IMR-90 (cell line): ENCODE measurements at regions not wholly inside any gene's neighbourhood (a gene's known extent, or its start where the extent isn't known, plus 50 kb on each side); places are given as distances from the start of the nearest gene placed in this dataset.

ENCODE experiments used
- ATAC-seq: fragments of 200-7000 bp; cut with Tn5 transposase; 2 replicates; pipeline ENCODE4 v1.9.1; 2020; ENCODE audit warnings: low read depth, mild to moderate bottlenecking, moderate library complexity
- BruUV-seq: library from RNA; stranded (reverse); fragments of 400-500 nt; replicated peaks from 2 replicates; lab custom pipeline; 2021; lab: Mats Ljungman, UMichigan
- CTCF ChIA-PET: fragments of 300-600 bp; formaldehyde crosslinking; extraction: SDS; loops from one replicate; lab custom pipeline; 2021; ENCODE audit warnings: antibody characterized with exemption; lab: Yijun Ruan, JAX
- POLR2A ChIA-PET: fragments of 300-600 bp; sonication (Branson Sonifier 250); formaldehyde crosslinking; loops from one replicate; lab custom pipeline; 2022; ENCODE audit warnings: antibody characterized with exemption; ENCODE audit not compliant: unreplicated experiment; lab: Charles Lee
- DNase-seq: peaks from one replicate; pipeline ENCODE4 v3.0.0; 2013
- H2AFZ ChIP-seq: replicated peaks from 2 replicates; pipeline ENCODE3; 2013; ENCODE audit warnings: low read length, mild to moderate bottlenecking; ENCODE audit not compliant: poor library complexity
- H2AK5ac ChIP-seq: 2 replicates; pipeline ENCODE4 v1.6.1; 2013; ENCODE audit warnings: low read depth, low read length, inconsistent platforms
- H2AK9ac ChIP-seq: replicated peaks from 2 replicates; pipeline ENCODE3; 2013; ENCODE audit warnings: mild to moderate bottlenecking, low read depth, low read length, moderate library complexity; ENCODE audit not compliant: poor library complexity
- H2BK120ac ChIP-seq: 2 replicates; pipeline ENCODE4 v1.6.1; 2013; ENCODE audit warnings: low read depth, low read length, inconsistent platforms
- H2BK15ac ChIP-seq: 3 replicates; pipeline ENCODE4 v1.6.1; 2013; ENCODE audit warnings: low read depth, low read length, inconsistent platforms
- H2BK20ac ChIP-seq: 2 replicates; pipeline ENCODE4 v1.6.1; 2013; ENCODE audit warnings: low read depth, mild to moderate bottlenecking, inconsistent platforms, low read length, moderate library complexity
- H2BK5ac ChIP-seq: 2 replicates; pipeline ENCODE4 v1.6.1; 2013; ENCODE audit warnings: mild to moderate bottlenecking, low read depth, low read length, inconsistent platforms; ENCODE audit not compliant: poor library complexity, severe bottlenecking
- H3K14ac ChIP-seq: replicated peaks from 2 replicates; pipeline ENCODE4 v1.6.1; 2013; ENCODE audit warnings: low read depth, low read length, inconsistent platforms
- H3K18ac ChIP-seq: 2 replicates; pipeline ENCODE4 v1.6.1; 2013; ENCODE audit warnings: low read depth, low read length, control low read depth
- H3K23ac ChIP-seq: 2 replicates; pipeline ENCODE4 v1.6.1; 2013; ENCODE audit warnings: low read depth, low read length, inconsistent platforms
- H3K27ac ChIP-seq: 2 replicates; pipeline ENCODE4 v1.5.1; 2013; ENCODE audit warnings: mild to moderate bottlenecking, control low read depth, low read length; ENCODE audit not compliant: insufficient read depth
- H3K27me3 ChIP-seq: 2 replicates; pipeline ENCODE4 v1.6.1; 2013; ENCODE audit warnings: low read length; ENCODE audit not compliant: control insufficient read depth, insufficient read depth
- H3K36me3 ChIP-seq: 2 replicates; pipeline ENCODE4 v1.6.1; 2013; ENCODE audit warnings: low read length, mixed read lengths; ENCODE audit not compliant: control insufficient read depth, insufficient read depth
- H3K4ac ChIP-seq: 2 replicates; pipeline ENCODE4 v1.6.1; 2013; ENCODE audit warnings: low read depth, low read length, inconsistent platforms
- H3K4me1 ChIP-seq: 2 replicates; pipeline ENCODE4 v1.6.1; 2013; ENCODE audit warnings: low read length, mixed read lengths; ENCODE audit not compliant: control insufficient read depth, insufficient read depth
- H3K4me2 ChIP-seq: 2 replicates; pipeline ENCODE4 v1.6.1; 2013; ENCODE audit warnings: low read depth, mild to moderate bottlenecking, control low read depth, low read length, moderate library complexity
- H3K4me3 ChIP-seq: 2 replicates; pipeline ENCODE4 v1.5.1; 2013; ENCODE audit warnings: low read depth, mild to moderate bottlenecking, control low read depth, low read length, moderate library complexity; ENCODE audit not compliant: insufficient read depth
- H3K56ac ChIP-seq: 2 replicates; pipeline ENCODE4 v1.6.1; 2013; ENCODE audit warnings: low read length, inconsistent platforms; ENCODE audit not compliant: insufficient read depth; ENCODE audit errors: extremely low read depth
- H3K79me1 ChIP-seq, 2 experiments: 2 replicates each; pipeline ENCODE4 v1.6.1; 2013; ENCODE audit warnings: low read length in 2 of 2, inconsistent platforms in 1 of 2, low read depth in 1 of 2
- H3K9ac ChIP-seq: 2 replicates; pipeline ENCODE4 v1.6.1; 2013; ENCODE audit warnings: low read depth, low read length, control low read depth
- H3K9me1 ChIP-seq: 2 replicates; pipeline ENCODE4 v1.6.1; 2013; ENCODE audit warnings: low read length, inconsistent platforms; ENCODE audit not compliant: insufficient read depth
- H3K9me3 ChIP-seq: 2 replicates; pipeline ENCODE4 v1.6.1; 2013; ENCODE audit warnings: low read length; ENCODE audit not compliant: control insufficient read depth, insufficient read depth
- H4K20me1 ChIP-seq: 2 replicates; pipeline ENCODE4 v1.6.1; 2013; ENCODE audit warnings: low read length, inconsistent platforms; ENCODE audit not compliant: insufficient read depth
- H4K5ac ChIP-seq: 2 replicates; pipeline ENCODE4 v1.6.1; 2013; ENCODE audit warnings: mild to moderate bottlenecking, low read depth, low read length, control low read depth
- H4K8ac ChIP-seq, 2 experiments: 2 replicates each; pipeline ENCODE4 v1.6.1; 2013; ENCODE audit warnings: low read depth in 2 of 2, low read length in 2 of 2, control low read depth in 1 of 2, inconsistent platforms in 1 of 2
- H4K91ac ChIP-seq: 2 replicates; pipeline ENCODE4 v1.6.1; 2013; ENCODE audit warnings: low read depth, low read length, inconsistent platforms; ENCODE audit not compliant: insufficient read depth
- CEBPB ChIP-seq: IDR thresholded peaks from 2 replicates; pipeline ENCODE4 v1.6.1; 2012; ENCODE audit warnings: low read depth, low read length, improper control_type of control experiment
- MXI1 ChIP-seq: IDR thresholded peaks from 2 replicates; pipeline ENCODE4 v1.6.1; 2012; ENCODE audit warnings: low read depth, mild to moderate bottlenecking, low read length, moderate library complexity, borderline replicate concordance
- WGBS, 2 experiments: methylation state at CpG; one replicate each; pipeline versions ENCODE4 v1.1.5 to v1.1.7; 2013; ENCODE audit warnings: missing lambda C conversion rate in 2 of 2; ENCODE audit not compliant: insufficient read length in 1 of 2; ENCODE audit errors: extremely low coverage in 2 of 2; 5-methylcytosine and 5-hydroxymethylcytosine counted together
- dilution Hi-C: fragments of 300-500 bp; cut with HindIII; formaldehyde crosslinking; loops from one replicate; pipeline ENCODE4 v1.14.3; 2018; ENCODE audit warnings: low sequenced_read_pairs; ENCODE audit not compliant: unreplicated experiment
- in situ Hi-C: fragments of 300-500 bp; cut with MboI; formaldehyde crosslinking; loops from 3 replicates; pipeline ENCODE4 v1.14.3; 2019; ENCODE audit warnings: low sequenced_read_pairs, inconsistent platforms, mixed read lengths
- intact Hi-C: fragments of 100-400 bp; cut with micrococcal nuclease; formaldehyde crosslinking; loops from 2 replicates; pipeline ENCODE4 v1.10.0; 2022

DNA sequence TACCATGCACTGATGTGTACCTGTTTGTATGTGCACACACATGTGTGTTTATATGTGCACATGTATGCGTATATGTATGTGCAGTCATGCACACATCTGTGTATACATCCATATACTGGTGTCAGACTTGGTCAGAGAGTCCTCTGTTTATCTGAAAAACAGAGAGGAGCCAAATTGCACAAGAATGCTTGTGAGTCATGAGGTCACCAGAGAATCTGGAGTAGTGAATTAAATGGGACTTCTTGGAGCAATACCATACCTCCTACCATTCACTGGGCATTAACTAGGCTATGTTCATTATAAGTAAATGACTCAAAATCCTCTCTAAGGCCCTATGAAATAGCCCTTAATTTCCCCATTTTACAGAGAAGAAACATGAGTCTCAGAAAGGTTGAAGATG lies 272.1 kb upstream of the C1orf87 start:
- Histone ChIP-seq H3K4me2 (no peak overlapping the region), H3K36me3 (no peaks in the 10 kb centered on the region), H3K4me3 (no peak overlapping the region), H3K79me1 (no peaks in the 10 kb centered on the region), H4K20me1 (no peaks in the 10 kb centered on the region), H3K4me1 (no peaks in the 10 kb centered on the region), H4K5ac (no peak overlapping the region), H3K23ac (no peak overlapping the region), H3K14ac (no peak overlapping the region), H3K56ac (no peak overlapping the region), H4K8ac (no peak overlapping the region), H3K27me3 (no peaks in the 10 kb centered on the region), H3K4ac (no peak overlapping the region), H2AK5ac (no peak overlapping the region), H2BK20ac (no peak overlapping the region), H4K91ac (no peak overlapping the region), H2AFZ (no peak overlapping the region), H2BK15ac (no peak overlapping the region), H3K18ac (no peak overlapping the region), H3K27ac (no peak overlapping the region), H2BK120ac (no peak overlapping the region), H2AK9ac (no peak overlapping the region), H2BK5ac (no peak overlapping the region), H3K9me1 (no peaks in the 10 kb centered on the region), H3K9me3 (no peaks in the 10 kb centered on the region; the same call in 1 of the 2 replicates), H3K9ac (no peak overlapping the region)
- TF ChIP-seq CEBPB (peak; percentile 5; the same call in 1 of the 2 replicates), MXI1 (no peak)
- ATAC-seq (no peak), DNase-seq (no peak)
- dilution Hi-C loops, result no loop called here
- intact Hi-C loops, result no loop called here
- POLR2A ChIA-PET, result no interaction called here
- CTCF ChIA-PET, result no interaction called here
- no TSS peak for BruUV-seq
- in situ Hi-C loops, result no loop called here
- no CpG with 5 or more reads among the region's 1 CpG for WGBS, 2 experiments
